B cell (primary cell): ENCODE measurements at regions not wholly inside any gene's neighbourhood (a gene's known extent, or its start where the extent isn't known, plus 50 kb on each side); places are given as distances from the start of the nearest gene placed in this dataset.

Experiments used
- EZH2 ChIP-seq: IDR thresholded peaks from 2 replicates; pipeline ENCODE4 v1.6.1; 2012; ENCODE audit warnings: borderline replicate concordance, low read depth, mild to moderate bottlenecking, moderate library complexity, low read length; ENCODE audit not compliant: insufficient read depth, poor library complexity, severe bottlenecking
- TF ChIP-seq, protein P1 (sequence below): fragments of 200-600 bp; IDR thresholded peaks from one replicate; pipeline ENCODE4 v1.8.0; 2022; ENCODE audit warnings: antibody characterized with exemption, mild to moderate bottlenecking

DNA sequence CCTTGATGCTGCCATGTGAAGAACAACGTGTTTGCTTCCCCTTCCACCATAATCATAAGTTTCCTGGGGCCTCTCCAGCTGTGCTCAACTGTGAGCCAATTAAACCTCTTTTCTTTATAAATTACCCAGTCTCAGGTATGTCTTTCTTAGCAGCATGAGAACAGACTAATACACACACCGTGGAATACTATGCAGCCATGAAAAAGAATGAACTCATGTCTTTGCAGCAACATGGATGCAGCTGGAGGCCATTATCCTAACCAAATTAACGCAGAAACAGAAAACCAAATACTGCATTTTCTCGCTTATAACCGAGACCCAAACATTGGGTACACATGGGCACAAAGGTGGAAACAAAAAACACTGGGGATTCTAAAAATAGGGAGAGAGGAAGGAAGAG lies 286.7 kb upstream of the MINDY3 start:
- no peak for TF ChIP-seq EZH2
- TF ChIP-seq, protein P1, sequence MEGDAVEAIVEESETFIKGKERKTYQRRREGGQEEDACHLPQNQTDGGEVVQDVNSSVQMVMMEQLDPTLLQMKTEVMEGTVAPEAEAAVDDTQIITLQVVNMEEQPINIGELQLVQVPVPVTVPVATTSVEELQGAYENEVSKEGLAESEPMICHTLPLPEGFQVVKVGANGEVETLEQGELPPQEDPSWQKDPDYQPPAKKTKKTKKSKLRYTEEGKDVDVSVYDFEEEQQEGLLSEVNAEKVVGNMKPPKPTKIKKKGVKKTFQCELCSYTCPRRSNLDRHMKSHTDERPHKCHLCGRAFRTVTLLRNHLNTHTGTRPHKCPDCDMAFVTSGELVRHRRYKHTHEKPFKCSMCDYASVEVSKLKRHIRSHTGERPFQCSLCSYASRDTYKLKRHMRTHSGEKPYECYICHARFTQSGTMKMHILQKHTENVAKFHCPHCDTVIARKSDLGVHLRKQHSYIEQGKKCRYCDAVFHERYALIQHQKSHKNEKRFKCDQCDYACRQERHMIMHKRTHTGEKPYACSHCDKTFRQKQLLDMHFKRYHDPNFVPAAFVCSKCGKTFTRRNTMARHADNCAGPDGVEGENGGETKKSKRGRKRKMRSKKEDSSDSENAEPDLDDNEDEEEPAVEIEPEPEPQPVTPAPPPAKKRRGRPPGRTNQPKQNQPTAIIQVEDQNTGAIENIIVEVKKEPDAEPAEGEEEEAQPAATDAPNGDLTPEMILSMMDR, result no peak
